ENCODE measurements at regions not wholly inside any gene's neighbourhood (a gene's known extent, or its start where the extent isn't known, plus 50 kb on each side); places are given as distances from the start of the nearest gene placed in this dataset.

DNA sequence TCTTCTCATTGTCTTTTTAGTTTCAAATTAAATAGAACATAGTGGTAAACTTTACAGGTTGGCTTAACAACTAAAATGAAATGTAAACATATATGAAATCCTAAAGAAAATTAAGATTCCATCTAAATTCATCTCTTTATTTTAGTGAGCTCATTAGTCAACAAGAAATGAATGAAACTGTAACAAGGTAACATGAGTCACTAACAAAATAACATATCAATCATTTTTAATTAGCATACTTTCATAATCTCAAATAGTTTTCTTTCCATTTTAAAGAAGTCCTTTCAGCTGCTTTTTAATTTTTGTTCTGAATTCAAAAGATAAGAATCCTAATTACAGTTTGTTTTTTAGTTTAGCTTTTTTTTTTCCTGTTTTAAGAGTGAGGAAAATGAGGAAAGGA is 688.6 kb upstream of the TENM4 start:
- TF ChIP-seq, protein P1, sequence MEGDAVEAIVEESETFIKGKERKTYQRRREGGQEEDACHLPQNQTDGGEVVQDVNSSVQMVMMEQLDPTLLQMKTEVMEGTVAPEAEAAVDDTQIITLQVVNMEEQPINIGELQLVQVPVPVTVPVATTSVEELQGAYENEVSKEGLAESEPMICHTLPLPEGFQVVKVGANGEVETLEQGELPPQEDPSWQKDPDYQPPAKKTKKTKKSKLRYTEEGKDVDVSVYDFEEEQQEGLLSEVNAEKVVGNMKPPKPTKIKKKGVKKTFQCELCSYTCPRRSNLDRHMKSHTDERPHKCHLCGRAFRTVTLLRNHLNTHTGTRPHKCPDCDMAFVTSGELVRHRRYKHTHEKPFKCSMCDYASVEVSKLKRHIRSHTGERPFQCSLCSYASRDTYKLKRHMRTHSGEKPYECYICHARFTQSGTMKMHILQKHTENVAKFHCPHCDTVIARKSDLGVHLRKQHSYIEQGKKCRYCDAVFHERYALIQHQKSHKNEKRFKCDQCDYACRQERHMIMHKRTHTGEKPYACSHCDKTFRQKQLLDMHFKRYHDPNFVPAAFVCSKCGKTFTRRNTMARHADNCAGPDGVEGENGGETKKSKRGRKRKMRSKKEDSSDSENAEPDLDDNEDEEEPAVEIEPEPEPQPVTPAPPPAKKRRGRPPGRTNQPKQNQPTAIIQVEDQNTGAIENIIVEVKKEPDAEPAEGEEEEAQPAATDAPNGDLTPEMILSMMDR (IDR thresholded peaks at IDR 0.05) = no peak
- TF ChIP-seq BHLHE40 (IDR thresholded peaks at IDR 0.05; ENCODE audit: low read depth, low read length) = no peak
- TF ChIP-seq SMC3 (IDR thresholded peaks at IDR 0.05) = no peak
- TF ChIP-seq ZFP36 (IDR thresholded peaks at IDR 0.05; ENCODE audit: borderline replicate concordance, partially characterized antibody) = no peak
- TF ChIP-seq HOXB5 (CRISPR knock-in tag; IDR thresholded peaks at IDR 0.05) = no peak
- TF ChIP-seq, protein P2, sequence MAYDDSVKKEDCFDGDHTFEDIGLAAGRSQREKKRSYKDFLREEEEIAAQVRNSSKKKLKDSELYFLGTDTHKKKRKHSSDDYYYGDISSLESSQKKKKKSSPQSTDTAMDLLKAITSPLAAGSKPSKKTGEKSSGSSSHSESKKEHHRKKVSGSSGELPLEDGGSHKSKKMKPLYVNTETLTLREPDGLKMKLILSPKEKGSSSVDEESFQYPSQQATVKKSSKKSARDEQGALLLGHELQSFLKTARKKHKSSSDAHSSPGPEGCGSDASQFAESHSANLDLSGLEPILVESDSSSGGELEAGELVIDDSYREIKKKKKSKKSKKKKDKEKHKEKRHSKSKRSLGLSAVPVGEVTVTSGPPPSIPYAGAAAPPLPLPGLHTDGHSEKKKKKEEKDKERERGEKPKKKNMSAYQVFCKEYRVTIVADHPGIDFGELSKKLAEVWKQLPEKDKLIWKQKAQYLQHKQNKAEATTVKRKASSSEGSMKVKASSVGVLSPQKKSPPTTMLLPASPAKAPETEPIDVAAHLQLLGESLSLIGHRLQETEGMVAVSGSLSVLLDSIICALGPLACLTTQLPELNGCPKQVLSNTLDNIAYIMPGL (CRISPR knock-in tag; IDR thresholded peaks at IDR 0.05; ENCODE audit: borderline replicate concordance) = no peak
- TF ChIP-seq KDM1A (IDR thresholded peaks at IDR 0.05; ENCODE audit: low read depth) = no peak
- TF ChIP-seq EP300 (IDR thresholded peaks at IDR 0.05) = no peak
- no peak for TF ChIP-seq POLR2A (IDR thresholded peaks at IDR 0.05; ENCODE audit: low read length)
- TF ChIP-seq POLR2AphosphoS2 (conservative IDR thresholded peaks at IDR 0.05; ENCODE audit: low read length) = no peak
